Fibroblast of mammary gland (primary cell): ENCODE measurements at regions not wholly inside any gene's neighbourhood (a gene's known extent, or its start where the extent isn't known, plus 50 kb on each side); places are given as distances from the start of the nearest gene placed in this dataset.
A peak's percentile ranks its signal among the peaks of the same experiment; 100 is the strongest.

Source experiments
- DNase-seq: peaks from one replicate; pipeline ENCODE4 v3.0.0-alpha.2; 2010; ENCODE audit warnings: low read depth
- H3K4me3 ChIP-seq: 2 replicates; pipeline ENCODE4 v1.5.1; 2011; ENCODE audit warnings: low read depth, mild to moderate bottlenecking, low read length, moderate library complexity; ENCODE audit not compliant: control insufficient read depth
- TF ChIP-seq, protein P1 (sequence below): conservative IDR thresholded peaks from 2 replicates; pipeline ENCODE4 v1.5.1; 2011; ENCODE audit warnings: low read depth, low read length, inconsistent platforms; ENCODE audit not compliant: control insufficient read depth, insufficient read depth

DNA sequence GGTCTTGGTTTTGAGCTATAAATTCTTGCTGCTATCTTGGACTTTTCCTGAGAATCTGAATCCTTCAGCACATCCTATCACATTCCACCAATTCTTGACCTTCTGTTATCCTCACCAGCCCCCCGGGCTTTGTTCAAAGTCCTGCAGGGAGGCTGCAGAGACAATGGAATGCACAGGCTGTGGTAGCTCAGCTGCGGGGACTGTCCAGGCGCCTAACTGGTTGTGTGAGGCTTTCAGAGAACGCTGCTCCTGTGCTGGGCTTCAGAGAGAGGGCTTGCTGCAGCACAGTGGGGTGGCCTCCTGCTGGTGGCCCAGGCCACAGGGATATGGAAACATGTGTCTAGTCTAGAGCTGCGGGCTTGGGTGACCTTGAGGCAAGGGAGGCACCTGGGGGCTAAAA is 196.3 kb upstream of the GATB start:
- TF ChIP-seq, protein P1, sequence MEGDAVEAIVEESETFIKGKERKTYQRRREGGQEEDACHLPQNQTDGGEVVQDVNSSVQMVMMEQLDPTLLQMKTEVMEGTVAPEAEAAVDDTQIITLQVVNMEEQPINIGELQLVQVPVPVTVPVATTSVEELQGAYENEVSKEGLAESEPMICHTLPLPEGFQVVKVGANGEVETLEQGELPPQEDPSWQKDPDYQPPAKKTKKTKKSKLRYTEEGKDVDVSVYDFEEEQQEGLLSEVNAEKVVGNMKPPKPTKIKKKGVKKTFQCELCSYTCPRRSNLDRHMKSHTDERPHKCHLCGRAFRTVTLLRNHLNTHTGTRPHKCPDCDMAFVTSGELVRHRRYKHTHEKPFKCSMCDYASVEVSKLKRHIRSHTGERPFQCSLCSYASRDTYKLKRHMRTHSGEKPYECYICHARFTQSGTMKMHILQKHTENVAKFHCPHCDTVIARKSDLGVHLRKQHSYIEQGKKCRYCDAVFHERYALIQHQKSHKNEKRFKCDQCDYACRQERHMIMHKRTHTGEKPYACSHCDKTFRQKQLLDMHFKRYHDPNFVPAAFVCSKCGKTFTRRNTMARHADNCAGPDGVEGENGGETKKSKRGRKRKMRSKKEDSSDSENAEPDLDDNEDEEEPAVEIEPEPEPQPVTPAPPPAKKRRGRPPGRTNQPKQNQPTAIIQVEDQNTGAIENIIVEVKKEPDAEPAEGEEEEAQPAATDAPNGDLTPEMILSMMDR: no peak
- no peak overlapping the region for H3K4me3 ChIP-seq
- no peak for DNase-seq

DNA sequence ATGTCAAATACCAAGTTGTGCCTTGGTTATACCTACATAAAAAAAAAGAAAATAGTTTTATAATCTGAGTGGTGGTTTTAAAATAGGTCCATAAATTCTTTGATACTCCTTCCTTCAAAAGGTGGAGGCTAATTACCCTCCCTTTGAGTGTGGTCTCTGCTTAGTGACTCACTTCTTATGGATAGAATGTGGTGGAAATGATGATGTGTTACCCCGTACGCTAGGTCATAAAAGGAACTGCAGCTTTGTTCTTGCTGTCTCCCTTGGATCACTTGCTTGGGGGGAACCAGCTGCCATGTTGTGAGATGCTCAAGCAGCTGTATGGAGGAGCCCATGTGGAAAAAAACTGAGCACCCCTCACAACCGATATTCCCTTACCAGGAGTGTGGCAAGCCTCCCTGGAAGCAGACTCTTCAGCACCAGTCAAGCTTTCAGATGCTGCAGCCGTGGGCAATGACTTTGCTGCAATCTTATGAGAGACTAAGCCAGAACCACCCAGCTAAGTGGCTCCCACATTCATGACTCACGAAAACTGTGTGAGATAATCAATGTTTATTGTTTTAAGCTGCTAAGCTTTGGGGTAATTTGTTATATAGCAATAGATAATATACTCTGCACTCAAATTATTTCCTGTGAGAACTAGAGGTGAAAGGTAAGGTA is 195.0 kb upstream of the GATB start:
- DNase-seq: peak; percentile 44
- TF ChIP-seq, protein P1: no peak
- H3K4me3 ChIP-seq: no peak overlapping the region

GRCh38 chr4:151953795-151954372 is 193.1 kb upstream of the GATB start:
- no peak for DNase-seq
- TF ChIP-seq, protein P1: no peak
- H3K4me3 ChIP-seq: no peak overlapping the region

GRCh38 chr4:151953312-151953711 is 192.5 kb upstream of the GATB start:
- H3K4me3 ChIP-seq: no peak overlapping the region
- TF ChIP-seq, protein P1: no peak
- peak; percentile 28 for DNase-seq

GRCh38 chr4:151952711-151953254 is 192.0 kb upstream of the GATB start:
- H3K4me3 ChIP-seq: no peak overlapping the region
- TF ChIP-seq, protein P1: no peak
- no peak for DNase-seq

DNA sequence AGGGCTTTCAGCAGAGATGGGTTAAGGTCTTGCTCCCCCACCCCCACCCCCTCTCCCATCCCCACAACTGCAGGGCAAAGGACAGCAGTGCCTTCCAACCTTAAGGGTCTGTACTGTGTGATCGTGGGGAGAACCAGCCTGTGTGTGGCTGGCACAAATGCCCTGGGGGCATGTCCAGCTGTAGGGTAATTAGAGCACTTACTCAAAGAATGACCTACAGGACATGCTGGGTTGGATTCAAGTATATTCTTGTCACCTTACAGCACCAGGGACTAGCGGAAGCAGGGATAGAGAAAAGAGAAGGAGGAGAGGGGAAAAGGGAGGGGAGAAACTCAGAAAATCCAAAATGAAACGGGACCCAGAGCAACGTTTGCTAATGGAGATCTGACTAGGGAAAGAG is 191.3 kb upstream of the GATB start:
- TF ChIP-seq, protein P1: no peak
- DNase-seq: no peak
- H3K4me3 ChIP-seq: no peak overlapping the region
